HG03378 (cell line): ENCODE measurements at regions not wholly inside any gene's neighbourhood (a gene's known extent, or its start where the extent isn't known, plus 50 kb on each side); places are given as distances from the start of the nearest gene placed in this dataset.
"Not testable (repeated sequence)": the region's sequence is repeated elsewhere in the genome, so short reads cannot be mapped to it uniquely, and the experiment has no call there.

Source experiments
- ATAC-seq: cut with Tn5 transposase; IDR thresholded peaks from one replicate; pipeline ENCODE4 v1.9.1; 2021; ENCODE audit warnings: mild to moderate bottlenecking, moderate library complexity; ENCODE audit not compliant: unreplicated experiment

DNA sequence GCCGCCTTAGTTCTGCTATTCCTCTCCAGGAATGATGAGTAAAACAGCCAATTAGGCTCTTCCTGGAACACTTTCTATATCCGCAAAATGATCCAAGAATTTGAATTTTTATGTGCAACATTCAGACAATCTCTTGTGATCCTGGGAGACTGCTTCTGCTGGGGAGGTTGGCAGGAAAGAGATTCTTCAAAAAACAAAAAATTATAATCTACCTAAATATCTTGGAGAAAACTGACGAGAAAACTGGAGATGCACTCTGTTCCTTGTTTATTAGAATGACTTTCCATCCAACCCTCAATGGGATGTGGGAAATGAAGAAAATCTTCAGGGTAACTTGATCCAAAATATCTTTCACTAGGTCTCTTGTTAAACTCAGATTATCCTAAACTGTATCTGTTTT, 346.3 kb upstream of the UBE2E2 start:
- ATAC-seq: no peak

DNA sequence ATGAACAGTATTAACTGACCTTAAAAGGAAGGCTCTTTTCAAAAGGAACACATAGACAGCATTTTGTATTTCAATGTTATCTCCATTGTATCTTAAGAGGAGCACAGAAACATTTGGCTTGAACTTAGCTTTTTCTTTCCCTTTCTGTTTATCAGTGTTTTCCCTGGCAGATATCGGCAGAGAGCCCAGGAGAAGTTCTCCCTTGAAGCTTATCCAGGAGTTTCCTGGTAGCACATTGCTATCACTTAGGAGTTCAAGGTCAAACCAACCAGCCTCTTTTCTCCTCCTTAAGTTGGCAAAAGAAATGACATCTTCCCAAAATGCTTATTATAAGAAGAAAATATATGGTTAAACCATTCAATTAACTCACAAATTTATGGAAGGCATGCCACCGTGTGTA, 344.6 kb upstream of the UBE2E2 start:
- ATAC-seq: no peak

DNA sequence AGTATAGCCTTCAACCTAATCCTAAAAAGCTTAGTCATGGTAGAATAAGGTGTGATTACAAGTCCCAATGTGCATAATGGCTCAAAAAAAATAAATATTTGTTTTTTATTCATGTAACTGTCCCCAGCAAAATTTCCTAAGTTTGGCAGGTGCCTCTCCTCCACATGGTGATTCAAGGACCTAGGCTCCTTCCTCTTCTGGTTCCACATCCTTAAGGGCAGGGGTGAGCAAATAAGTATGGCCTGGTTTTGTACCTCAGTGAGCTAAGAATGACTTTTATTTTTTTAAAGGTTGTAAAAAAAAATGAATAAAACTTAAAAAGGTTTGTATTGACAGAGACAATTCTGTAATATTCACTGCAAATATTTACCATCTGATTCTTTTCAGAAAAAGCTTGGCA, 343.5 kb upstream of the UBE2E2 start:
- ATAC-seq: no peak

DNA sequence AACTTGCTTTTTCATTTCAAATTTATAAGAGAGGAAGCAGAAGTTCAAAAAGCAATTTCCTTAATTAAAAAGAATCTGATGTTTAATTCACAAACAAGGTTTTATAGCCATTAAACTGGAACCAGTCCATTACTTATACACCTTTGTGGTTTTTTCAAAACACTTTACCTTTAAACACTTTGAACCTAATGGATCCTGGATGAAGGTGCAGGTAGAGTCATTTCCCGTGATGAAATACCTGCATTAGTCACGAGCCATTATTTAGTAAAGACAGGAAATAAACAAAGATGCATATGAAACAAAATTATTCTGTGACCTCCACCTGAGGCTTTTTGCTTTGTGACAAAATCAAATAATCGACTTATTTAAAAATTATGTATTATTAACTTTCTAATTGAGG, 341.7 kb upstream of the UBE2E2 start:
- no peak for ATAC-seq

DNA sequence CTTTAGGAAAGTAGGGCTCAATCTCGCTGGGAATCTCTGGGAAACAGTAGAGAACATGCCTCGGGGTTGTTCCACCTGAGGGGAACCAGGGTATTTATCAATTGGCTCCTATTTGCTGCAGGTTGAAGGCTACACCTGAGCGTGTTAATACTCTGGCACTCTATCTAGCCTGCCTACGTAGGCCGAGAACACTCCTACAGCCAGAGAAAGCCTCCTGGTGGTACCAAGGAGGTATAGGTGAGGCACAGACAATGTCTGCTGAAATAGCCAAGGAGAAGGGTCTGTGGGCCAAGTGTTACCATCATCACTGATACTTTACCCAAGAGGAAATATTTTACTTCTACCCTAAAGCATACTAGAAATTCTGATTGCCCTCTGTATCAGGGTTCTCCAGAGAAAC, 341.0 kb upstream of the UBE2E2 start:
- ATAC-seq: no peak

DNA sequence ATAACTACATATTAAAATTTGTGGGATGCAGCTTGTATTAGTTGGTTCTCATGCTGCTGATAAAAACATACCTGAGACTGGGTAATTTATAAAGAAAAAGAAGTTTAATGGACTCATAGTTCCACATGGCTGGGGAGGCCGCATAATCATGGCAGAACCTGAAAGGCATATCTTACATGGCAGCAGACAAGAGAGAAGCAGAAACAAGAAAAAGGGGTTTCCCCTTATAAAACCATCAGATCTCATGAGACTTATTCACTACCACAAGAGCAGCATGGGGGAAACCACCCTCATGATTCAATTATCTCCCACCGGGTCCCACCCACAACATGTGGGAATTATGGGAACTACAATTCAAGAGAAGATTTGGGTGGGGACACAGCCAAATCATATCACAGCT, 320.3 kb upstream of the UBE2E2 start:
- not testable (repeated sequence) for ATAC-seq

DNA sequence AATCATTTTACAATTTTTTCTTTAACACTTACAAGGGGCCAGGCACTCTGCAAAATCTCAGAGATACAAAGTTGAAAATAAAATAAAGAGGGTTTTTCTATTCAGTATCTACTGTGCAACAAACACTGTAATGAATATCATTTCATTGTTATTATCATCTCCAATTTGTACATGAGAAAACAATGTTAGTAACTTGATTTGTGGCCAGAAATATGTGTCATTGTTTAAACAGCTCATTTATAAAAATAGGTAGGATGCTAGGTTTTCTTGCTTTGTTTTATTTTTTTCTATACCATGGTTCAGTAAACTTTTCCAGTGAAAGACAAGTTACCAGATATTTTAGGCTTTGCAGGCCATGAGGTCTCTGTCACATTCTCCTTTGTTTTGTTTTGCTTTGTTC, 318.1 kb upstream of the UBE2E2 start:
- ATAC-seq: no peak

DNA sequence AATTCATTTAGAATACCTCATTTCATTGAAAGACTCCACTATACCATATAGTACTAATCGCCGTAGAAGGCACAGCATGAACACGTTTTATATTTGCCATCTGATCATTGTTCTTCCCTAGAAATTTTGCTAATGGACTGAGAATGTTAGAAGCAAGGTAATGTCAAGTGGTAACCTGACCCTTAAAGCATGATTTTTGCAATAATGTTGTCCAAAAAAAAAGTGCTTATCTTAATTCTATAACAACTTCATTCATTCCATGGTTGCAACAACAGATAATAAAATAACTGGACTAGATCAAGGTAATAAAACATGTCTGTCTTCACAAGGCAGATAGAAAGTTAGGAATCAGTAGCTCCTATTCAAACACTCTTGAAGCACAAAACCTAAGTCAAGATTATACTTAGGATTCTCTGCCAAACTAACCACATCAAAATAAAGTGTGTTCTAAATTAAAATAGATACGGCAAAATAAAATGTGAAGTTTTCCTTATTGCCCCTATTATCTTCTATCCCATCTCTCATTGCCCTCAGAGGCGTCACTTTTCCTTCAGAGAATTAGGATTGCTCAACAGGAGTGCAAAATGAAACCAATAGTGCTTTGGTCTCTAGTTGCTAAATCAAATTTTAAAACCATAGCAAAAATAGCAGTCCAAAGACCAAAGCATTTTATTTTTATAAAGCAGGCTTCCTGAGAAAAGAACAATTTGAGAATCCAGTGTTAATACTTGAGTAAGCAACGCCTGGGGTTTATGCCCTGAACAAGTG, 317.4 kb upstream of the UBE2E2 start:
- no peak for ATAC-seq

DNA sequence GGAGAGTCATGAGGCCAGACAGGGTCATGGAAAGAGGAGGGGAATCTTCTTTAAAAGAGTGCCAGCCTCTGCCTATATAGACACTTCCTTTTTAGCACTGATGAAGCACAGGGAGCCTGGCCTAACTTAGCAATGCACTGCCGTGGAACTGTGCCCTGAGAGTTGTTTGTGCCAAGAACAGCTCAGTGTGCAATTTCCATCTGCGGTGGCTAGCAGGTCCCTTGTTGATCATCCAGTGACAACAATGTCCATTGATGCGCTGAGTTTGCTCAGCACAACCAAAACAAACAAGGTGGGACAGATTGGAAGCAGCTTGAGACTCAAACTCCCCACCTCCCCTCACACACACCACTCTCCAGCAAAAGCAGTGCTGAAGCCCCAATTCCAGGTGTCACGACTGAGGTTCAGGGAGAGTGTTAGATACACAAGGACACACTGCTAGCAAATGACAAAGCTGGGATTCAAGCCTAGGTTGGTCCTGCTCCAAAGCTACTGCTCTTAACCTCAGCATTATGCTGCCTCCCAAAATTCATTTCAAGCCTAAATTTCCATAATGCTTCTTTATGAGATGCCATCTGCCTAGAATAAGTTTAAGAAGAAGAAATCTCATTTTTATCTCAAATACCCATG, 316.6 kb upstream of the UBE2E2 start:
- no peak for ATAC-seq

DNA sequence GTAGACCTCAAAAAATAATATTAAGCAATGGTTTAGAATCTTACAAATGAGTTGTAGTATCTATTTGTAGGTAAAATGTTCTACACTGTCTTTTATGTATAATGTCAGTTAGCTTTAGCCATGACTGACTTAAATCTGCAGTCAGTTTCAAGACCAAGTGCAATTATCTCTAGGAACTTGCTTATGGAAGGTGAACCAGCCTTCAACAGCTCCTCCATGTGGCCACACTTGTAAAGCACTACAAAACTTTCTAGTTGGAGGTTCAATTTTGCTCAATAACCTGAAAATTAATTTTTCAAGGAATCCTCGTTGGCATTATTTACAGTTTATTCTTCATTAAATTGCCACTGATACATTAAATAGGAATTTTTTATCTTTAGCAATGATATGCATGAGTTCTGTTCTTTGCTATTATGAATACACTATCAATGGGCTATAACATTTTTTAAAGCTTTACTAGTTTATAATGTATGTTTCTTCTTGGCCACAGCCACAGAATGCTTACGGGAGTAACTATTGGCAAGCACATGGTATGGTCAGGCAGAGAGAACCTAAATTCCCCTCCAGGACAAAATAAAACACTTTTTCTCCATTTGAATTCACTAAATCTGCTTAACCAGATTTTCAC, 315.3 kb upstream of the UBE2E2 start:
- no peak for ATAC-seq

DNA sequence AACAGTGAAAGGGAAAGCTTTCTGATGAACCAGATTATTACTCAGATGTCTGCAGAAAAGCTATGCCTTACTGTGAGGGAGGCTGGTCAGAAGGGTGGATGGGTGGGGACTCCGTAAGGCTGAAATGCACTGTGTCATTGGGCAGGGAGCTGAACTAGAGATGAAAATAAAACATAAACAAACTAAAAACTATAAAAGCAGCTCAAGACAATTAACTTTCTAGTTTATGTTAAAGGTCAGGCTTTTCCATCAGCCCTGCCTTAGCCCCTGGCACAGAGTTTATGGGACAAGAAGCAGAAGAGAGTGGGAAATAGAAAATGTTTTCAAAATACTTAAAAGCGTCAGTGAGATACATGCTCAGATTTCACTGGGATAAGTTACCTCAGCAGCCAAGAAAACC, 310.0 kb upstream of the UBE2E2 start:
- no peak for ATAC-seq

DNA sequence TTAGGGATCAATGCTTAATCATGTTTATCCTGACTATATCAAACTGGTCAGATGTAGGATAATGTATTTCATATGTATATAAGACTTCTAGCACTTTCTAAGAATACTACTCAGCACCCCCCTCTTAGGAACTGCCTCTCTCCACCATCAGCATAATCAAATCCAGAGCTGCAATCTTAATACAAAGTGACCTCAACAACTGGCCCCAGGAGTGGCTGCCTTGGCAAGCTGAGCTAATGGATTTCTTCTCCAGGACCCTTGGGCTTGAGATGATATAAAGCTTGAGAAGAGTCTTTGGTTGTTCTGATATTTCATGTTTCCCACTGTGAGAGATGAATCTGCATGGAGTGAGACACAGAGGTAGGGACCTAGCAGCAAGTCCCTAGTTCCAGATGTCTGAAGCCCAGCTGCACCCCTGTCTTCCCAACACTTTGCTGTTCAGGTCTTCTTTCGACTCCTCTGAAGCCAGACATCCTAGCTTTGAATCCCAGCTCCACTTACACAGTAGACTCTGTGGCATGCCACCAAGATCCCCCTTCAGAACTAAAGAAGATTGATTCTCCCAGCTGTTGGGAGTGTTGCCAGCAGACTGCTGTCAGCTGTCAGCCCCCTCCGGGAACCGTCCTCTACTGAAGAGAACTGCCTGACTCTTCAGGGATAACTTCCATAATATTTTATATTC, 309.3 kb upstream of the UBE2E2 start:
- ATAC-seq: no peak

DNA sequence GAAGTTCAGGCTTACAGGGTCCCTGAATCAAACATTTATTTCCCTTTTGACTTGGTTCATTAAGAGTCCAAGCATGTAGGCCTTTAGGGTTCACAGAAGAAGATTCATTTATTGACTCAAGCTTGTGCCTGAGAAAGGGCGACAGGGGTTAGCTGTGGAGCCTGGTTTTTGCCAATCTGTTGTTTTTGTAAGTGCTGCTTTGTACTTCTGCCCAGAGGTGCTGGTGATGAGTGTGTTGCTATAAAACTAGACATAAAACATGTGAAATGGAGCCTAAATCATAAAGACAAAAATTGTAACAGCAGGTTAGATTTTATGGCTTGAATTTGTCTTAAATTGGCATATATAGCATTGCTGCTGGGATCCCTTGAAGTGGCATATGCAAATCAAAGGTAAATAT, 308.3 kb upstream of the UBE2E2 start:
- ATAC-seq: no peak

DNA sequence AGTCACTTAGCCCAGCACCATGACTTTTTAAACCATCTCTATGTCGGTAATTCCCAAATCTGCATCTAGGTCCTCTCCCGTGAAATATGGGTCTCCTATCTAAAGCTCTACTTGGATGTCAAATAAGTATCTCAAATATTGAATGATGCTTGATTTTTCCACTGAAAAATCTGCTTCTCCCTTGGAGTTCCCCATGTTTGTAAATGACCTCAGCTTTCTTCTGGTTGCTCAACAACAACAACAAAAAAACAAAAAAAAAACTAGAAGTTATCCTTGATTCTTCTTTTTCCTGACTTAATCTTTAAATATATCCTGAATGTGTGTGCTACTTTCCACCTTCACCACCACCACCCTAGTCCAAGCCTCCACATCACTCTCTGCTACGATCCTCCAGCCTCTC, 307.5 kb upstream of the UBE2E2 start:
- no peak for ATAC-seq

DNA sequence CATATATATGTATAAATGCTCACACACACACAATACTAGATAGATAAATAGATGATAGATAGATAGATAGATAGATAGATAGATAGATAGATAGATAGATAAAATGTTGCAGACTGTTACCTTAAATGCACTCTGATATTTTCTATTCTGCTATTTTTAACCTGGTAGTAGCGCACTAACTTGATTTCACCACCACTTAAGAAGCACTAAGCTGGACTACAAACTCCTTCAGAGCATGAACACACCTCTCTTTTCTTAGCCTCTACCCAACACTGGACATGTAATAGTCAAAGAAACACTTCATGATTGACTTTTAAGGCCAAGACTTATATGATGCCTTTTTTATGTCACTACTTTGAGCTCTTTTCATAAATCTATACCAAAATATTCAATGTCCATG, 304.6 kb upstream of the UBE2E2 start:
- no peak for ATAC-seq

DNA sequence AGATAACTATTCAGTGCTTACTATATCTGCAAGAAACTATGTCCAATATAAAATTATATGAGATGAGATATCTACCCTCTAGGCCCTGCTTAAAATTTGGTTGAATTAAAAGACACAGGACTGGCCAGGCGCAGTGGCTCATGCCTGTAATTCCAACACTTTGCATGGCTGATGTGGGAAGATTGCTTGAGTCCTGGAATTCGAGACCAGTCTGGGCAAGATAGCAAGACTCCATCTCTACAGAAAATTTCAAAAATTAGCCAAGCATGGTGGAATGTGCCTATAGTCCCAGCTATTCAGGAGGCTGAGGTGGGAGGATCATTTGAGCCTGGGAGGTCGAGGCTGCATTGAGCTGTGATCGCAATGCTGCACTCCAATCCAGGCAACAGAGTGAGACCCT, 303.7 kb upstream of the UBE2E2 start:
- no peak for ATAC-seq

DNA sequence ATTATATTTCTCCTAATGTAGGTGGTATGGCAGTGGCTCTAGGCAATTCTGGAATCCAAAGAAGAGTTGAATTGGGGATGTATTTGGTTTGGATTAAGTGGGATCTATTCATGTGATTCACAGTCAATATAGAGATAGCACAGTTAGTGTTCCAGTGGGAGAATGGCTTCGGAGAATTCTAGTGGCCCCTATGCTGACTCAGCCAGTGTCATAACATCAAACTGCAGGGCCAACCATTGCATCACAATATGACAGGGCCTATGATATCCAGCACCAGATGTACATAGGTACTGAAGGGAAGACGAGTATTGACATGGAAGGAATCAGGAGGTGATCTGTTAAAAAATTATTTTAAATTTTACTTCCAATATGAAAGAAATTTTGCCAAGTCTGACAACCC, 302.8 kb upstream of the UBE2E2 start:
- ATAC-seq: no peak

DNA sequence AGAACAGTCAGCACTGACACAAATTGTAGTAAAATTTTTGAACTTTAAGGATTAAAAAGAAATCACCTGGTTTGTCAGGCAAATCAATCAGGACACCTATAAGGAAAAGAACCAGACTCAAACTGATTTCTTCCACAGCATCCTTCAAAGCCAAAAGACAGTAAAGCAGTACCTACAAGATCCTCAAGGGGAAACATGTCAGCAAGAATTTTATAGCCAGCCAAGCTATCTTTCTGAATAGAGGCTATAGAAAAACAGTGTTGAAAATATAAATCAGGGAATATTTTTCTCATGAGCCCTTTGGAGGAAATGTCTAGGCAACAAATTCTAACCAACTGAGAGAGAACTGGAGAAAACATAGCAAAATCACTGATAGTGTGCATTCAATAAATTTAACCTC, 301.4 kb upstream of the UBE2E2 start:
- no peak for ATAC-seq

DNA sequence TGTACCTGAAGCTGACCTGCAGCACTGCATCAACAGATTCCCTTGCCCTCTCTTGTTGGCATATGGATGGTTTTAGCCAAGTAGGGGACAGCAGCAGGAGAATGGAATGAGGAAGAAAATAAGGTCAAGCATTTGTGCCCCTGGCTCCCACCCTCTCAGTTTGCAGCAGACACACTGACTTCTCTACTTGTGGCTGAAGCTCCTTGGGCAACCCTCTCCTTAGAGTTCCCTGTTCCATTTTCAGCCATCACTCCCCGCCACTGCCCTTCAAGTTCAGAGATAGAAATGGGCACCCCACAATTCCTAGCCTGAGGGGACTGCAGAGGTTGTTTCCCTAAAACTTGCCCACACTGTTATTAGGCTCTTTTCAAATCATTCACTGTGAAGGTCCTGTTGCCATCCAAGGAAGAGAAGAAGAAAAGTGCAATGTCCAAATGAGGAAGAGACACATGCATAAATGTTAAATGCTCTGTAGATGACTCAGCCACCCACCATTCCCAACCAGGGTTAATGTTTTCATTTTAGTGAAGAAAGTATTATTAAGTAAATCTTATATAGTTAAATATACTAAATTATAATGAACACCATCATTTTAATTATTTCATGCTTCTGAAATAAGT, 295.9 kb upstream of the UBE2E2 start:
- no peak for ATAC-seq

DNA sequence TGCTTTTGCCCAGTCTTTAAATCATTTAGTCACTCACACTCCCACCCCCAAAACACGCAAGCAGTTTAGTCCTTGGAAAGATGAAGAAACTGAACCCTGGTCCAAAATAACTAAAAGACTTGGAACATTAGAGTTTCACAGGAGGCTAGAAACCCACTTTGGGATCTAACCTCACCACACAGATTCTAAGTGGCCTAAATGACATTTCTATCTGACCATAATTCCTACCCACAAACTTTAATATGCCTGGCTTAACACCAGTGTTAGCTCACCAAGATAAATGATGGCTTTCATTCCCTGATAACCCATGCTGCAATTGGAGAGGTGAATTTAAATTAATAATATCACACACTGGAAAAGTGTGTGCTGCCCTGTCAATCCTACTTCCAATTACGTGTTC, 295.3 kb upstream of the UBE2E2 start:
- ATAC-seq: no peak

DNA sequence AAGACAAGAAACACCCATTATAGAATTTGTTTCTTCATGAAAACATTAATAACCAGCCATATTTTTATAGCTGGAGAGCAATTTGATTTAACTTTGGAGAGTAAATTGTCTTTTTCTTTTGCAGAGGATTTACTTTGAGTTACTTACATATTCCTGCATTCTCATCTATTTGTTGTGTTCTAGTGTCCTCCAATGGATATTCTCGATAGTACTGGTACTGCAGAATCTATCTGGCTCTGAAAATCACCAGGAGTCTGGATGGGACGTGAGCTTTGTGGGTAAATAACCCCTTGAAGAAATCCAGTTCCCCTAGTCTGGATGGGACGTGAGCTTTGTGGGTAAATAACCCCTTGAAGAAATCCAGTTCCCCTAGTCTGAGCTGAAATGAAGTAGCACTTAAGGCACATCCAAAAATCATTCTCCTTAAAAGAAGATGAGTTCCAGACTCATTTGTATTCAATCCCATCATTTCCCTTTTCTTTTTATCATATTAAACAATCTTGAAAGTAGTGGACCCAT, 294.1 kb upstream of the UBE2E2 start:
- no peak for ATAC-seq
